SK-N-SH (cell line): ENCODE measurements at regions not wholly inside any gene's neighbourhood (a gene's known extent, or its start where the extent isn't known, plus 50 kb on each side); places are given as distances from the start of the nearest gene placed in this dataset.

Source experiments
- CTCF ChIP-seq: fragments of 200-600 bp; sonication (generic); IDR thresholded peaks from 2 replicates; pipeline ENCODE4 v1.6.1; 2017; ENCODE audit warnings: antibody characterized with exemption, mild to moderate bottlenecking, moderate library complexity
- EP300 ChIP-seq, 2 experiments: IDR thresholded peaks; 2 replicates each; pipeline versions ENCODE4 v1.4.0 to v1.6.1; 2012; ENCODE audit warnings: borderline replicate concordance in 1 of 2, low read depth in 1 of 2, low read length in 1 of 2
- EZH2phosphoT487 ChIP-seq: fragments of 200-600 bp; sonication (generic); IDR thresholded peaks from 2 replicates; pipeline ENCODE4 v1.6.1; 2017; ENCODE audit warnings: low read depth, mixed run types, mild to moderate bottlenecking, antibody characterized with exemption, moderate library complexity, borderline replicate concordance
- FOXJ3 ChIP-seq: sonication (generic); formaldehyde crosslinking; IDR thresholded peaks from 2 replicates; pipeline ENCODE4 v1.5.1; 2020; ENCODE audit warnings: mild to moderate bottlenecking, missing genetic modification reagents
- JUND ChIP-seq: IDR thresholded peaks from 2 replicates; pipeline ENCODE4 v1.4.0; 2012
- MEF2A ChIP-seq: IDR thresholded peaks from 2 replicates; pipeline ENCODE4 v1.4.0; 2012; ENCODE audit warnings: low read depth, borderline replicate concordance
- MXI1 ChIP-seq: IDR thresholded peaks from 2 replicates; pipeline ENCODE4 v1.6.1; 2012; ENCODE audit warnings: mild to moderate bottlenecking, low read depth, low read length, improper control_type of control experiment
- POLR2AphosphoS5 ChIP-seq: IDR thresholded peaks from 2 replicates; pipeline ENCODE4 v1.6.1; 2012; ENCODE audit warnings: low read depth, low read length
- RFX5 ChIP-seq: IDR thresholded peaks from 2 replicates; pipeline ENCODE4 v1.6.1; 2012; ENCODE audit warnings: mild to moderate bottlenecking, improper control_type of control experiment, low read length
- SIN3A ChIP-seq: IDR thresholded peaks from 2 replicates; pipeline ENCODE4 v1.6.1; 2012; ENCODE audit warnings: low read depth, mild to moderate bottlenecking, low read length, moderate library complexity, borderline replicate concordance
- TCF12 ChIP-seq: IDR thresholded peaks from 2 replicates; pipeline ENCODE4 v1.4.0; 2012
- YY1 ChIP-seq: IDR thresholded peaks from 2 replicates; pipeline ENCODE4 v1.4.0; 2012; ENCODE audit warnings: low read depth, mild to moderate bottlenecking

- TF ChIP-seq POLR2AphosphoS5 (no peak), MEF2A (no peak), CTCF (no peak), JUND (no peak), SIN3A (no peak), EZH2phosphoT487 (no peak), TCF12 (no peak), RFX5 (no peak), FOXJ3 (CRISPR knock-in tag) (no peak), EP300 (IDR thresholded peaks at IDR 0.05; ENCODE audit: borderline replicate concordance in 1 of 2, low read depth in 1 of 2, low read length in 1 of 2) (no peak), MXI1 (no peak), YY1 (no peak)
These were observed 107.6 kb upstream of the ZNF92 start for GRCh38 chr7:65265933-65266519.
